Esophagus squamous epithelium (tissue), 4 donors: ENCODE measurements at regions not wholly inside any gene's neighbourhood (a gene's known extent, or its start where the extent isn't known, plus 50 kb on each side); places are given as distances from the start of the nearest gene placed in this dataset.

ENCODE experiments used
- CTCF ChIP-seq, 6 experiments: fragments of 450-650 bp in 4 of 6; fragments of 200-600 bp in 2 of 6; sonication (generic) in 2 of 6; IDR thresholded peaks; one replicate each; pipeline ENCODE4 v1.5.1; 2016 to 2019; ENCODE audit warnings: antibody characterized with exemption in 6 of 6, mild to moderate bottlenecking in 4 of 6, moderate library complexity in 4 of 6
- POLR2A ChIP-seq, 4 donors: fragments of 450-650 bp; IDR thresholded peaks; one replicate each; pipeline ENCODE4 v1.6.1; 2017; ENCODE audit warnings: antibody characterized with exemption in 4 of 4, mild to moderate bottlenecking in 4 of 4, moderate library complexity in 3 of 4

GRCh38 chr3:182451871-182452270 lies 341.4 kb upstream of the ATP11B start:
- TF ChIP-seq POLR2A (IDR thresholded peaks at IDR 0.05) (no peak), CTCF (IDR thresholded peaks at IDR 0.05) (no peak)
